Neuronal stem cell (in vitro differentiated cells): ENCODE measurements at regions not wholly inside any gene's neighbourhood (a gene's known extent, or its start where the extent isn't known, plus 50 kb on each side); places are given as distances from the start of the nearest gene placed in this dataset.

Experiments used
- DNase-seq: peaks from one replicate; pipeline ENCODE4 v3.0.0-alpha.2; 2013; ENCODE audit warnings: low spot score
- H2AFZ ChIP-seq: one replicate; pipeline ENCODE4 v1.6.1; 2013; ENCODE audit warnings: mild to moderate bottlenecking, low read length, inconsistent platforms
- H2AK5ac ChIP-seq: 2 replicates; pipeline ENCODE4 v1.6.1; 2013; ENCODE audit warnings: low read depth, mild to moderate bottlenecking, inconsistent platforms, low read length, moderate library complexity, mixed read lengths
- H2BK120ac ChIP-seq: 2 replicates; pipeline ENCODE4 v1.6.1; 2013; ENCODE audit warnings: low read depth, mild to moderate bottlenecking, inconsistent platforms, low read length, moderate library complexity, mixed read lengths
- H2BK12ac ChIP-seq: one replicate; pipeline ENCODE4 v1.6.1; 2013; ENCODE audit warnings: low read length, inconsistent platforms
- H2BK15ac ChIP-seq: 2 replicates; pipeline ENCODE4 v1.6.1; 2013; ENCODE audit warnings: mild to moderate bottlenecking, low read length, inconsistent platforms, mixed read lengths
- H2BK5ac ChIP-seq: one replicate; pipeline ENCODE4 v1.6.1; 2013; ENCODE audit warnings: inconsistent platforms, mild to moderate bottlenecking, low read length, moderate library complexity
- H3K14ac ChIP-seq: one replicate; pipeline ENCODE4 v1.6.1; 2013; ENCODE audit warnings: low read length, inconsistent platforms
- H3K18ac ChIP-seq: 2 replicates; pipeline ENCODE4 v1.6.1; 2013; ENCODE audit warnings: low read length, inconsistent platforms
- H3K23ac ChIP-seq: 2 replicates; pipeline ENCODE4 v1.6.1; 2013; ENCODE audit warnings: low read depth, mild to moderate bottlenecking, mixed read lengths, low read length, inconsistent platforms; ENCODE audit not compliant: poor library complexity
- H3K27ac ChIP-seq: replicated peaks from 3 replicates; pipeline ENCODE4 v1.5.1; 2013; ENCODE audit warnings: low read length, inconsistent platforms
- H3K27me3 ChIP-seq, 3 experiments: 2 replicates each; pipeline ENCODE4 v1.6.1; 2013; ENCODE audit warnings: low read length in 3 of 3, mild to moderate bottlenecking in 2 of 3, inconsistent platforms in 1 of 3, low read depth in 1 of 3, mixed read lengths in 1 of 3, moderate library complexity in 1 of 3; ENCODE audit not compliant: control insufficient read depth in 3 of 3, insufficient read depth in 3 of 3
- H3K36me3 ChIP-seq, 2 donors: replicated peaks in 1 of 2; 2 replicates each; pipeline ENCODE4 v1.6.1; 2013; ENCODE audit warnings: low read length in 2 of 2; ENCODE audit not compliant: control insufficient read depth in 2 of 2, insufficient read depth in 2 of 2
- H3K4ac ChIP-seq: 2 replicates; pipeline ENCODE4 v1.6.1; 2013; ENCODE audit warnings: inconsistent platforms, mild to moderate bottlenecking, low read length, moderate library complexity
- H3K4me1 ChIP-seq, 2 donors: 1 replicate in 1 of 2; 2 replicates in 1 of 2; pipeline ENCODE4 v1.6.1; 2013; ENCODE audit warnings: low read length in 2 of 2, low read depth in 1 of 2; ENCODE audit not compliant: control insufficient read depth in 2 of 2, insufficient read depth in 1 of 2
- H3K4me2 ChIP-seq: one replicate; pipeline ENCODE4 v1.6.1; 2013; ENCODE audit warnings: mild to moderate bottlenecking, low read length, inconsistent platforms; ENCODE audit not compliant: insufficient read depth, poor library complexity, severe bottlenecking
- H3K4me3 ChIP-seq, 2 donors: 2 replicates each; pipeline ENCODE4 v1.5.1; 2013; ENCODE audit warnings: low read length in 2 of 2, mild to moderate bottlenecking in 2 of 2, inconsistent platforms in 1 of 2, moderate library complexity in 1 of 2
- H3K79me1 ChIP-seq: one replicate; pipeline ENCODE4 v1.6.1; 2013; ENCODE audit warnings: low read depth, mild to moderate bottlenecking, inconsistent platforms, low read length, moderate library complexity
- H3K9ac ChIP-seq: one replicate; pipeline ENCODE4 v1.6.1; 2013; ENCODE audit warnings: mild to moderate bottlenecking, low read depth, low read length, inconsistent platforms; ENCODE audit not compliant: poor library complexity
- H3K9me3 ChIP-seq, 2 donors: replicated peaks in 1 of 2; 2 replicates each; pipeline versions ENCODE3 to v1.6.1; 2013; ENCODE audit warnings: low read length in 2 of 2, mild to moderate bottlenecking in 2 of 2, inconsistent platforms in 1 of 2, low read depth in 1 of 2, mixed read lengths in 1 of 2, moderate library complexity in 1 of 2; ENCODE audit not compliant: control insufficient read depth in 2 of 2, insufficient read depth in 1 of 2
- H4K8ac ChIP-seq: one replicate; pipeline ENCODE4 v1.6.1; 2013; ENCODE audit warnings: low read depth, mild to moderate bottlenecking, inconsistent platforms, low read length, moderate library complexity
- H4K91ac ChIP-seq: one replicate; pipeline ENCODE4 v1.6.1; 2013; ENCODE audit warnings: low read length, low read depth, mild to moderate bottlenecking, inconsistent platforms; ENCODE audit not compliant: poor library complexity
- WGBS, 2 donors: extraction: QIAGEN DNeasy Blood & Tissue Kit; methylation state at CpG; one replicate each; pipeline ENCODE4 v1.1.7; 2013; ENCODE audit warnings: missing lambda C conversion rate in 2 of 2, mixed read lengths in 1 of 2; ENCODE audit not compliant: insufficient read length in 2 of 2, insufficient replicate concordance in 1 of 2; ENCODE audit errors: extremely low coverage in 2 of 2; 5-methylcytosine and 5-hydroxymethylcytosine counted together

DNA sequence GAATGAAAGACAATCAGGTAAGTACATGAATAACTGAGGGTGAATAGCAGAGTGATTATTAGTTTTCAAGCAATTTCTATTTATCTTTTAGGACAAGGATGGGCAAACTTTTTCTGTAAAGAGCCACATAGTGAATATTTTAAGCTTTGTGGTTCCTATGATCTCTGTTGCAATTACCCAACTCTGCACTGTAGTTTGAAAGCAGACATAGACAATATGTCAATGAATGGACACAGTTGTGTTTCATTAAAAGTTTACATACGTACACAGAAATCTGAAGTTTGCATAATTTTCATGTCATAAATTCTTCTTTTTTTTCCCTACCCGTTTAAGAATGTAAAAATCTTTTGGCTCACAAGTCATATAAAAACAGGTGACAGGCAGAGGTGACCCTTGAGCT lies 71.4 kb downstream of the ZNF281 start:
- H3K79me1 ChIP-seq: no peaks in the 10 kb centered on the region
- DNase-seq: no peak
- no peak overlapping the region for H2BK15ac ChIP-seq
- no peaks in the 10 kb centered on the region for H3K27me3 ChIP-seq
- H3K18ac ChIP-seq: no peak overlapping the region
- H2BK5ac ChIP-seq: no peak overlapping the region
- H4K91ac ChIP-seq: no peak overlapping the region
- H3K4me3 ChIP-seq: no peak overlapping the region
- no peak overlapping the region for H3K4ac ChIP-seq
- peaks cover 0 to 2% of the 10 kb centered on the region in 2 donors for H3K4me1 ChIP-seq
- no CpG with 5 or more reads among the region's 2 CpGs for WGBS, 2 donors
- H3K36me3 ChIP-seq: no peaks in the 10 kb centered on the region
- no peaks in the 10 kb centered on the region for H3K9me3 ChIP-seq
- no peak overlapping the region for H3K9ac ChIP-seq
- no peak overlapping the region for H2BK120ac ChIP-seq
- no peak overlapping the region for H2AK5ac ChIP-seq
- no peak overlapping the region for H2BK12ac ChIP-seq
- H3K23ac ChIP-seq: no peak overlapping the region
- H3K14ac ChIP-seq: no peak overlapping the region
- H3K27ac ChIP-seq: no peak overlapping the region
- H4K8ac ChIP-seq: no peak overlapping the region
- no peak overlapping the region for H2AFZ ChIP-seq
- no peak overlapping the region for H3K4me2 ChIP-seq

DNA sequence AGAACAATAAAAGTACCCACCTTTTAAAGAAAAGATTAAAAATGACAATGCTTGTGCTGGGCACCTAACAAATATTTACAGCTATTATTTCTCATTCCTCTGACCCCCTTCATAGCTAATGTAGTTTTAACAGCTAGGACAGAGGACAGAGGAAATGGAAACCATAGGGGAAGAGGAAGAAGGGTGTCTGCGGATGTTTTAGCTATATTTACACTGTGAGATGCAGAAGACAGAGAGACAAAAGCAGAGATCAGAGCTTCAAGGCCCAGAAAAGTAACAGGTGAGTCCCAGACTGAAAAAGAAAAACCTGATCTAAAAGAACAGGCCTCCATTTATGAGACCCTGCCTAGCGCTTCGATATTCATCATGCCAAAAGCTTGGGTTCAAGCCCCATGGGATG lies 72.0 kb downstream of the ZNF281 start:
- Histone ChIP-seq H2BK12ac (no peak overlapping the region), H3K9me3 (no peaks in the 10 kb centered on the region), H3K9ac (no peak overlapping the region), H3K4me1 (peaks cover 0 to 2% of the 10 kb centered on the region in 2 donors), H3K4me3 (no peak overlapping the region), H3K14ac (no peak overlapping the region), H2BK5ac (no peak overlapping the region), H3K36me3 (no peaks in the 10 kb centered on the region), H3K4ac (no peak overlapping the region), H3K79me1 (no peaks in the 10 kb centered on the region), H2BK120ac (no peak overlapping the region), H3K4me2 (no peak overlapping the region), H3K23ac (no peak overlapping the region), H3K27ac (no peak overlapping the region), H3K27me3 (no peaks in the 10 kb centered on the region), H3K18ac (no peak overlapping the region), H2AFZ (no peak overlapping the region), H2AK5ac (no peak overlapping the region), H2BK15ac (no peak overlapping the region), H4K8ac (no peak overlapping the region), H4K91ac (no peak overlapping the region)
- WGBS, 2 donors: no CpG with 5 or more reads among the region's 3 CpGs
- no peak for DNase-seq

DNA sequence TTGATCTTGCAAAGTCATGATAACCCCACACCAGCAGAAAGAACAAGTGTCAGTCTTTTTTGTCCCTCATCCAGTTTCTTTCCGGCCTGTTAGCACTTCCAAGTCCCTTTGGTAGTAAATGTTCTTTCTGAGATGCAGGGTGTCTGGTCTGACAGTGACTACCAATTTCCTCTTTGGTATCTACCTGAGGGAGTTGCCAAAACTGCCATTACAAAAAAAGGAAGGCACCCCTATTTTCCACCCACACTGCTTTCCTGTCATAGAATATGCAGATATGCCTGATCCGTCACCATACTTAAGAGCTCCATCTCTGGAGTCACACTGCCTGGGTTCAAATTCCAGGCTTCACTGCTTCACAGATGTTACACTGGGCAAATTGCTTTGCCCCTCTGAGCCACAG lies 72.4 kb downstream of the ZNF281 start:
- H4K8ac ChIP-seq: no peak overlapping the region
- H4K91ac ChIP-seq: no peak overlapping the region
- H3K27me3 ChIP-seq: no peaks in the 10 kb centered on the region
- H3K4me2 ChIP-seq: no peak overlapping the region
- no peak overlapping the region for H3K4ac ChIP-seq
- no peak overlapping the region for H2BK5ac ChIP-seq
- no peak overlapping the region for H2AK5ac ChIP-seq
- no peak overlapping the region for H2AFZ ChIP-seq
- DNase-seq: no peak
- no peak overlapping the region for H3K4me3 ChIP-seq
- no peak overlapping the region for H3K27ac ChIP-seq
- H3K4me1 ChIP-seq: peaks cover 0 to 2% of the 10 kb centered on the region in 2 donors
- no CpG with 5 or more reads among the region's 2 CpGs for WGBS, 2 donors
- no peaks in the 10 kb centered on the region for H3K9me3 ChIP-seq
- H2BK12ac ChIP-seq: no peak overlapping the region
- H2BK15ac ChIP-seq: no peak overlapping the region
- no peaks in the 10 kb centered on the region for H3K36me3 ChIP-seq
- H2BK120ac ChIP-seq: no peak overlapping the region
- no peak overlapping the region for H3K18ac ChIP-seq
- no peak overlapping the region for H3K14ac ChIP-seq
- no peak overlapping the region for H3K23ac ChIP-seq
- no peak overlapping the region for H3K9ac ChIP-seq
- no peaks in the 10 kb centered on the region for H3K79me1 ChIP-seq

DNA sequence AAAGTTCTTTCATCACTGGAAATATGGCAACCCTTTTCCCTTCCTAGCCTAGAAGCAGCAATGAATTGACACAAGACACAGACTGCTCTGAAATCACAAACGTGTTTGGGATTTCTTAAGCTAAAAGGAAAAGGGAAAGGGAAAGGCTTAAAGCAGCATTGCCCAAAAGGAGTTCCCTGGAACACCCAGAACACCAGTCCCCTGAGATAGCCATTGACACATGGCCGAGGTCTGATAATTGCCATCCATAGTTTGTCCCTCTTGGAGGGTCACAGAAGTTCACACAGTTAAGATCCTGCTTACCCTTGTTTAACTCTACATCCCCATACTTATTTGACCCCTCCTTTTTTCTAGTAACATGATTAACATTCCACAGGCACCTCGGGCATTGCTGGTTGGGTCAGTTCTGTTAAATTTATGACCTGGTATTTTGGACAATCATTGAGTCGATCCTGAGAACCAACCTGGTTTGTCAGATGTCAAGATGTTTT lies 72.9 kb downstream of the ZNF281 start:
- Histone ChIP-seq H3K23ac (no peak overlapping the region), H2AK5ac (no peak overlapping the region), H3K9me3 (no peaks in the 10 kb centered on the region), H3K4me2 (no peak overlapping the region), H3K18ac (no peak overlapping the region), H2BK15ac (no peak overlapping the region), H3K79me1 (no peaks in the 10 kb centered on the region), H3K14ac (no peak overlapping the region), H3K27ac (no peak overlapping the region), H2AFZ (peak overlapping the region; percentile 65), H3K4me3 (no peak overlapping the region), H3K4me1 (peaks cover 0 to 2% of the 10 kb centered on the region in 2 donors), H3K9ac (no peak overlapping the region), H2BK120ac (no peak overlapping the region), H3K4ac (no peak overlapping the region), H3K36me3 (no peaks in the 10 kb centered on the region), H4K8ac (no peak overlapping the region), H4K91ac (no peak overlapping the region), H2BK5ac (no peak overlapping the region), H3K27me3 (no peaks in the 10 kb centered on the region), H2BK12ac (no peak overlapping the region)
- WGBS, 2 donors: no CpG with 5 or more reads among the region's 4 CpGs
- DNase-seq: no peak
